ENCODE measurements at regions not wholly inside any gene's neighbourhood (a gene's known extent, or its start where the extent isn't known, plus 50 kb on each side); places are given as distances from the start of the nearest gene placed in this dataset.
"Not testable (repeated sequence)": the region's sequence is repeated elsewhere in the genome, so short reads cannot be mapped to it uniquely, and the experiment has no call there.

DNA sequence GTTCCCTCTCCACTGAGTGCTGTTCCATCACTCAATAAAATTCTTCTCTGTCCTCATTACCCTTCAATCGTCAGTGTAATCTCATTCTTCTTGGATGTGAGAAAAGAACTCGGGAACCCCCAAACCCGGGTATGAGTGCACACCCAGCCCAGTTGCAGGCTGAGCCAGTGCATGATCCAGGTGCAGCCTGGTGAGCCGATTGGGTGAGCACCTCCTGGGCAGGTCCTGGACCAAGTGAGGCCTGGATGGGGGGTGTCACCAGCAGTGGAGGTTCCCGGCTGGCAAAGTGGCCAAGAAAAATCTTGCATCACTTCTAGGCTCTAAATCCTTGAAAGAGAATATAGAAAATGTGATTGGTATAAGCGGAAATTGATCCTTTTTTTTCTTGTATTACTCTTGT lies 878.8 kb upstream of the KLHL1 start:
- DNase-seq (ENCODE audit: low spot score), result no peak
- Histone ChIP-seq H3K4me3 (no peak overlapping the region), H3K27ac (no peak overlapping the region)
- TF ChIP-seq CTCF (IDR thresholded peaks at IDR 0.05), result no peak

DNA sequence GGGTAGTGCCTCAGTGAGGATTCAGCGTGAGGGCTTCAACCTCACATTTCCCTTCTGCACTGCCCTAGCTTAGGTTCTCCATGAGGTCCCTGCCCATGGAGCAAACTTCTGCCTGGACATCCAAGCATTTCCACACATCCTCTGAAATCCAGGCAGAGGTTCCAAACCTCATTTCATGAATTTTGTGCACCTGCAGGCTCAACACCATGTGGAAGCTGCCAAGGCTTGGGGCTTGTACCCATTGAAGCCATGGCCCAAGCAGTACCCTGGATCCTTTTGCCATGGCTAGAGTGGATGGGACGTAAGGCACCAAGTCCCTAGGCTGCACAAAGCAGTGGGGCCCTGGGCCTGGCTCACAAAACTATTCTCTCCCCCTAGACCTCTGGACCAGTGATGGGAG lies 877.1 kb upstream of the KLHL1 start:
- no peak for DNase-seq (ENCODE audit: low spot score)
- no peak for TF ChIP-seq CTCF (IDR thresholded peaks at IDR 0.05)
- H3K4me3 ChIP-seq, result no peak overlapping the region
- H3K27ac ChIP-seq, result no peak overlapping the region

- H3K4me3 ChIP-seq; DNase-seq (ENCODE audit: low spot score); H3K27ac ChIP-seq: not testable (repeated sequence)
Observed at GRCh38 chr13:70981219-70981618, 873.0 kb upstream of the KLHL1 start.

- Histone ChIP-seq H3K27ac (no peak overlapping the region), H3K4me3 (no peak overlapping the region)
- TF ChIP-seq CTCF (IDR thresholded peaks at IDR 0.05), result no peak
- DNase-seq (ENCODE audit: low spot score), result no peak
Observed at GRCh38 chr13:70969321-70969720, 861.1 kb upstream of the KLHL1 start.

- TF ChIP-seq CTCF (IDR thresholded peaks at IDR 0.05), result no peak
- H3K27ac ChIP-seq, result no peak overlapping the region
Observed at GRCh38 chr13:70967564-70967963, 859.3 kb upstream of the KLHL1 start.

GRCh38 chr13:70964874-70965273 lies 856.6 kb upstream of the KLHL1 start:
- no peak for TF ChIP-seq CTCF (IDR thresholded peaks at IDR 0.05)
- DNase-seq (ENCODE audit: low spot score), result no peak
- Histone ChIP-seq H3K27ac (no peak overlapping the region), H3K4me3 (no peak overlapping the region)

More at GRCh38 chr13:70967564-70967963, 859.3 kb upstream of the KLHL1 start:
- H3K4me3 ChIP-seq, result no peak overlapping the region
- DNase-seq (ENCODE audit: low spot score), result no peak

- TF ChIP-seq CTCF (IDR thresholded peaks at IDR 0.05), result no peak
- Histone ChIP-seq H3K4me3 (no peak overlapping the region), H3K27ac (no peak overlapping the region)
- no peak for DNase-seq (ENCODE audit: low spot score)
Observed at GRCh38 chr13:70964124-70964523, 855.9 kb upstream of the KLHL1 start.

DNA sequence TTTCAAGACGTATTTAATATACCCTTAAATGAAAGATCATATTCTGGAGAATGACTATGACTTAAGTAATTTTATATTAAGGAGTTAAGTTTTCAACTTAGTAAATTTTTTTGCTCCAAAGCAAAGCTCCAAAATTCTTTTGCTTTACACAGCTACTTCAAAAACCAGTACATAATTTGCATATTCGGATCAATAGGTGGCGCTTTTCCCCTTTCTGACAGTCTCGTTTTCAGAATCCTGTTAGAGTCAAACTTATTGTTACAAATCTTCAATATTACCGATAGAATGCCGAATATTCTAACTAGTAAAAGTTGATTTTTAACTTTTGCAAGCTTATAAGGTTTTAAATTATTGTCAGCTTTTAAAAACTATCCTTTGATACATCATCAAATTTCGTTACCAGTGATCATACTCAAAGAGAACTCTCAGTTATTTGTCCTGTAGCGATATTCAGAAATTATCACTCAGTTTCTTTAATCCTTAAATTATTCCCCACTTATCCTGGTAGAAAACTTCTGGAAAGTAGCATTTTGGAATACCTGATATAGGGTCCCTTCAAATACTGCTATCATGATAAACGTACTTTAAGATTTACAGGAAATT lies 852.7 kb upstream of the KLHL1 start:
- Histone ChIP-seq H3K4me3 (no peak overlapping the region), H3K27ac (no peak overlapping the region)
- DNase-seq (ENCODE audit: low spot score), result no peak
- TF ChIP-seq CTCF (IDR thresholded peaks at IDR 0.05), result peak; percentile 15

Data from coronary artery (tissue), 2 donors.